Lower leg skin (tissue), 4 donors: ENCODE measurements at regions not wholly inside any gene's neighbourhood (a gene's known extent, or its start where the extent isn't known, plus 50 kb on each side); places are given as distances from the start of the nearest gene placed in this dataset.

Source experiments
- DNase-seq, 2 donors: peaks; one replicate each; pipeline ENCODE4 v3.0.0-alpha.2; 2019; ENCODE audit warnings: low spot score in 2 of 2
- H3K4me3 ChIP-seq: fragments of 200-600 bp; sonication (generic); 2 replicates; pipeline ENCODE4 v1.5.1; 2017; ENCODE audit warnings: mild to moderate bottlenecking, low read depth; ENCODE audit not compliant: poor library complexity, severe bottlenecking
- CTCF ChIP-seq, 3 donors: fragments of 450-650 bp; IDR thresholded peaks; one replicate each; pipeline ENCODE4 v1.5.1; 2016; ENCODE audit warnings: antibody characterized with exemption in 3 of 3, mild to moderate bottlenecking in 3 of 3, moderate library complexity in 2 of 3
- POLR2A ChIP-seq, 2 donors: fragments of 450-650 bp; IDR thresholded peaks; one replicate each; pipeline ENCODE4 v1.6.1; 2016 to 2017; ENCODE audit warnings: antibody characterized with exemption in 2 of 2, mild to moderate bottlenecking in 1 of 2, moderate library complexity in 1 of 2
- WGBS, 2 donors: methylation state at CpG; one replicate each; pipeline ENCODE4 v1.1.5; 2018; 5-methylcytosine and 5-hydroxymethylcytosine counted together
- intact Hi-C: fragments of 100-400 bp; cut with DNase I; formaldehyde crosslinking; loops from one replicate; pipeline ENCODE4 v1.15.0; 2023; ENCODE audit warnings: low total_unique reads

GRCh38 chr9:95640336-95640735 lies 123.6 kb upstream of the PTCH1 start:
- H3K4me3 ChIP-seq: no peak overlapping the region
- no peak for DNase-seq
- TF ChIP-seq POLR2A (IDR thresholded peaks at IDR 0.05) (no peak), CTCF (IDR thresholded peaks at IDR 0.05) (no peak)
- intact Hi-C loops: no loop called here
- WGBS, 2 donors: 86 to 91% methylated on average over 6 of the region's 6 CpGs

GRCh38 chr9:95635986-95636671 lies 119.4 kb upstream of the PTCH1 start:
- intact Hi-C loops: no loop called here
- 85 to 89% methylated on average over 4 of the region's 4 CpGs for WGBS, 2 donors
- H3K4me3 ChIP-seq: no peak overlapping the region
- DNase-seq: no peak
- TF ChIP-seq POLR2A (IDR thresholded peaks at IDR 0.05): no peak
- no peak for TF ChIP-seq CTCF (IDR thresholded peaks at IDR 0.05)

GRCh38 chr9:95634536-95634935 lies 117.8 kb upstream of the PTCH1 start:
- intact Hi-C loops: no loop called here
- 72 to 79% methylated on average over 6 of the region's 6 CpGs for WGBS, 2 donors
- DNase-seq: no peak
- TF ChIP-seq POLR2A (IDR thresholded peaks at IDR 0.05): no peak
- TF ChIP-seq CTCF (IDR thresholded peaks at IDR 0.05): no peak
- no peak overlapping the region for H3K4me3 ChIP-seq

GRCh38 chr9:95634114-95634513 lies 117.3 kb upstream of the PTCH1 start:
- WGBS, 2 donors: 66 to 90% methylated on average over 4 of the region's 4 CpGs

GRCh38 chr9:95629585-95629984 lies 112.8 kb upstream of the PTCH1 start:
- DNase-seq: peak in 1 of 2 donors; percentile 74
- no peak overlapping the region for H3K4me3 ChIP-seq
- 88 to 94% methylated on average over 6 of the region's 6 CpGs for WGBS, 2 donors
- intact Hi-C loops: no loop called here
- TF ChIP-seq CTCF (IDR thresholded peaks at IDR 0.05): no peak
- no peak for TF ChIP-seq POLR2A (IDR thresholded peaks at IDR 0.05)

More at GRCh38 chr9:95634114-95634513, 117.3 kb upstream of the PTCH1 start:
- no peak for DNase-seq
- intact Hi-C loops: no loop called here
- no peak overlapping the region for H3K4me3 ChIP-seq
- no peak for TF ChIP-seq POLR2A (IDR thresholded peaks at IDR 0.05)

- no peak for TF ChIP-seq CTCF (IDR thresholded peaks at IDR 0.05)
- no peak for TF ChIP-seq POLR2A (IDR thresholded peaks at IDR 0.05)
- intact Hi-C loops: no loop called here
- DNase-seq: peak in 1 of 2 donors; percentile 62
- no peak overlapping the region for H3K4me3 ChIP-seq
- WGBS, 2 donors: 42 to 61% methylated on average over 8 of the region's 8 CpGs
Observed at GRCh38 chr9:95627802-95628201, 111.0 kb upstream of the PTCH1 start.
